ENCODE measurements at regions not wholly inside any gene's neighbourhood (a gene's known extent, or its start where the extent isn't known, plus 50 kb on each side); places are given as distances from the start of the nearest gene placed in this dataset.

- TF ChIP-seq CTCF (IDR thresholded peaks at IDR 0.05) (no peak), POLR2A (IDR thresholded peaks at IDR 0.05; ENCODE audit: low read depth) (no peak), POLR2AphosphoS5 (IDR thresholded peaks at IDR 0.05) (no peak), EP300 (IDR thresholded peaks at IDR 0.05) (no peak)
Observed at GRCh38 chr5:59988396-59988795, 94.9 kb upstream of the PDE4D start.
